ENCODE measurements at regions not wholly inside any gene's neighbourhood (a gene's known extent, or its start where the extent isn't known, plus 50 kb on each side); places are given as distances from the start of the nearest gene placed in this dataset.
A peak's percentile ranks its signal among the peaks of the same experiment; 100 is the strongest.
"Not testable (repeated sequence)": the region's sequence is repeated elsewhere in the genome, so short reads cannot be mapped to it uniquely, and the experiment has no call there.

DNA sequence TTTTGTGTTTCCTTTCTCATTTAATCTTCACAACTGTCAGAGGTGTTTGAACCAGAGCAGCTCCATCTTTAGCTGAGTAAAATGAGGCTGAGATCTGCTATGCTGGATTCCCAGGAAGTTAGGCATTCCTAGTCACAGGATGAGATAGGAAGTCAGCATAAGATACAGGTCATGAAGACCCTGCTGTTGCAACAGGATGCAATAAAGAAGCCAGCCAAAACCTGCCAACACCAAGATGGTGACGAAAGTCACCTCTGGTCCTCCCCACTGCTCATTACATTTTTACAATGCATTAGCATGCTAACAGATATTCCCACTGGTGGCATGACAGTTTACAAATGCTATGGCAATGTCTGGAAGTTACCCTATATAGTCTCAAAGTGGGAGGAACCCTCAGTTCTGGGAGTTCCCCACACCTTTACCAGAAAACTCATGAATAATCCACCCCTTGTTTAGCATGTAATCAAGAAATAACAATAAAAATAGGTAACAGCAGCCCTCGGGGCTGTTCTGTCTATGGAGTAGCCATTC, 262.2 kb upstream of the FERMT1 start:
- Mint-ChIP-seq H3K36me3 (no peaks in the 10 kb centered on the region), H3K27me3 (peaks cover 3% of the 10 kb centered on the region), H3K4me1 (no peaks in the 10 kb centered on the region), H3K27ac (peak overlapping the region; percentile 87), H3K4me3 (no peak overlapping the region), H3K9me3 (peaks cover 6% of the 10 kb centered on the region)

DNA sequence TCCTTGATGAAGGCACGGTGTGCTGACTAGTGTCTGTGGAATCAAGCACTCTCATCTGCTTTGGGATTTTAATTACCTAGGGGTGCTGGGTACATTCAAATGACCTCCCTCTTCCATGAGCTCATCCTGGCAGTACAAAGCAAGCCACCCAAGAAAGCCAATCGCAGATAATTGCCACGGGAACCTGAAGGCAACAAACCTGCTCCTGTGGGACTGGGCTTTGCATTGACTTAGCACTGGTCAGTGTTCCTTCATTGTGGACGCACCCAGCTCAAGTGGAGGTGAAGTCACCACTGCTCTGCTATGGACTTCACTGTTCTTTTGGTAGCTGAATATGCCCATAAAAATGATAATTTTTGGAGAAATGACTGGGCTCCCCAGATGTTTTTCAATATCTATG, 261.6 kb upstream of the FERMT1 start:
- H3K36me3 Mint-ChIP-seq, result no peaks in the 10 kb centered on the region
- H3K4me1 Mint-ChIP-seq, result no peaks in the 10 kb centered on the region
- peaks cover 3% of the 10 kb centered on the region for H3K27me3 Mint-ChIP-seq
- no peak overlapping the region for H3K27ac Mint-ChIP-seq
- peaks cover 6% of the 10 kb centered on the region for H3K9me3 Mint-ChIP-seq
- no peak overlapping the region for H3K4me3 Mint-ChIP-seq

DNA sequence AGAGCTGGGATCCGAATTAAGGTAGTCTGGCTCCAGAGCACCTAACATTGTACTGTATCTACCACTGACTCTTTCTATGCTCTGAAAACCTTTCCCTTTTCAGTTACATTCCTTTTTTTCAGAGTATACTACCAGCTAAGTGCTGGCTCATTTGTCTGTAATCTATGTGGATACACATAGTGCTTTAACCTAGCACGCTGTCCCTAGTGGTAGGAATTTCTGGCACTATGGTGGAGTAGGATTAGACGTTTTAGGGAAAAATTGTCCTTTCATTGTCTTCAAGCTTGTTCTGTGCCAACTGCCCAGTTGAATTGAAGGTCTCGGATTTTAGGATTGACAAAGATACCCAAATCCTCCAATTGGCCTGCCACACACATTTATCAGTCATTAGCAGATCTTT, 259.1 kb upstream of the FERMT1 start:
- no peak overlapping the region for H3K4me3 Mint-ChIP-seq
- H3K36me3 Mint-ChIP-seq, result no peaks in the 10 kb centered on the region
- peaks cover 6% of the 10 kb centered on the region for H3K9me3 Mint-ChIP-seq
- H3K27ac Mint-ChIP-seq, result no peak overlapping the region
- no peaks in the 10 kb centered on the region for H3K4me1 Mint-ChIP-seq
- peaks cover 3% of the 10 kb centered on the region for H3K27me3 Mint-ChIP-seq

DNA sequence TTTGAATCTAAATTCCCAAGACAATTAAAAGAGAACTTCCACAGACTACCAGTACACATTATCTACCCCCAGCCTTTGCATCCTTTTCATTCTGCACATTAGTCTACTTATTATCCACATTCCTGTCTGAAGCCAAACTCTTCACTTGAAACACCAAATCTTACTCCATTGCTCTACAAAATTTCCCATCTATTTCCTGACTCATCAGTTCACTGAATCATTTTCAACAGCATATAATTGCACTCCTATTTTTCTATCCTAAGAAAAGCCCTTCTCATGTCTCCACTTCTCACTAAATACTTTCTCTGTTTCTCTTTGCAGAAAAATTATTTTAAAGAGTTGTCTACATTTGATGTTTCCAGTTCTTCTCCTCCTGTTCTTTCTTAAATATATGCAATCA, 239.4 kb upstream of the FERMT1 start:
- Mint-ChIP-seq H3K4me1 (no peaks in the 10 kb centered on the region), H3K9me3 (peaks cover 15% of the 10 kb centered on the region), H3K36me3 (no peaks in the 10 kb centered on the region), H3K4me3 (no peak overlapping the region), H3K27ac (no peak overlapping the region), H3K27me3 (no peaks in the 10 kb centered on the region)

DNA sequence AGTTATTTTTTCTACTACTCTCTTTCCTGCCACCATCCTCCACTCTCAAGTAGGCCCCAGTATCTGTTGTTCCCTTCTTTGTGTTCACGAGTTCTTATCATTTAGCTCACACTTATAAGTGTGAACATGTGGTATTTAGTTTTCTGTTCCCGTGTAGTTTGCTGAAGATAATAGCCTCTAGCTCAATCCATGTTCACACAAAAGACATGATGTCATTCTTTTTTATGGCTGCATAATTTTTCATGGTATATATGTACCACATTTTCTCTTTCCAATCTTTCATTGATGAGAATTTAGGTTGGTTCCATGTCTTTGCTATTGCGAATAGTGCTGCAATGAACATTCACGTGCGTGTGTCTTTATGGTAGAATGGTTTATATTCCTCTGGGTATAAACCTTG, 237.9 kb upstream of the FERMT1 start:
- Mint-ChIP-seq H3K4me3 (no peak overlapping the region), H3K27ac (no peak overlapping the region), H3K4me1 (no peaks in the 10 kb centered on the region), H3K9me3 (peaks cover 2% of the 10 kb centered on the region), H3K27me3 (no peaks in the 10 kb centered on the region), H3K36me3 (no peaks in the 10 kb centered on the region)

DNA sequence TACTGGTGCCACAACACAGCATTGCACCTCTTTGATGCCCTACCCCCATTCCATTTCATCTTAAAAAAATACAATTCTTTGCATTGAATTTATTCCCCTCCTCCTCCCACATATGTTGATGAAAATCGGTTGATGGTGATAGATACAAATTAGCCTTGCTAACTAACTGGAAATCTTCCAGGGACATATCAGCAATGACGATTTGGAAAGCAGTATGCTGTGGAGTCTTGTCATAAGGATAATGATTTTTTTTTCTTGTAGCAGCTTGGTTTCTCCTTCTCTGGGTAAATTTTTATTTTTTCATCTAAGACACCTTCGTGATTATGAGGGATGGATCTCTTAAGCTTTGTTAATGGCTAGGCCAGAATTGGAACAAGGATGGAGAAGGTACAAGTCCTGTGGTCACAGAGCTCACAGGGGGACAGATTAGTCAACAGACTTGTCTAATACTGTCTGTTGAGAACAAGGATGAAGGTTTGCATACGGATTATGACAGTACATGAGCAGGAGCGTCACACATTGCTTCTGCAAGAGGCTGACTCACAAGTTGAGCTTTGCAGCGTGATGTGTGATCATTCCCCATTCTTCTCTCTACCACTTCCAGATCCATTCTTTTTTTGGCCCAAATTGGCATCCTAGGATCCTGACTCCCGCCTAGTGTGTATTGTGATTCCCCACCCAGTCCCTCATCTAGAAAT, 233.1 kb upstream of the FERMT1 start:
- H3K36me3 Mint-ChIP-seq, result no peaks in the 10 kb centered on the region
- H3K4me3 Mint-ChIP-seq, result no peak overlapping the region
- no peaks in the 10 kb centered on the region for H3K9me3 Mint-ChIP-seq
- no peaks in the 10 kb centered on the region for H3K27me3 Mint-ChIP-seq
- H3K27ac Mint-ChIP-seq, result no peak overlapping the region
- no peaks in the 10 kb centered on the region for H3K4me1 Mint-ChIP-seq

DNA sequence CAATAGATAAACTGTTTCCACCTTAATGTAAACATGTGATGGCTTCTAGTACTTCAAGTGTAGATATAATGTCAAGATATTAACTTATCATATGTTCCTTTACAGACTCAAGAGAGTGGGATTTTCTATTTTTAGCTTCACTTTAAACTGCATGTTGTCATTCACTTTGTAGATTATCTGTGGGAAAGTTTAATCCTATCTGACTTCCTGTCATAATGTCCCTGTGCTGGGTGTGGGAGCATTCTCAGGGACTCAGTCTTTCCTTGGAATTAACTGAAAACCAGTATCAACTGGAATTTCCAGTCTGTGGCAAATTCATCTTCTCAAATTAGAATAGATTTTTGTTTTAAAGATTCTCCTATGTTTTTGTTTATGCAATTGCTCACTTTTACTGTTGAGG, 226.1 kb upstream of the FERMT1 start:
- no peak overlapping the region for H3K4me3 Mint-ChIP-seq
- H3K9me3 Mint-ChIP-seq, result no peaks in the 10 kb centered on the region
- no peaks in the 10 kb centered on the region for H3K4me1 Mint-ChIP-seq
- H3K27me3 Mint-ChIP-seq, result peaks cover 1% of the 10 kb centered on the region
- H3K27ac Mint-ChIP-seq, result no peak overlapping the region
- H3K36me3 Mint-ChIP-seq, result no peaks in the 10 kb centered on the region

DNA sequence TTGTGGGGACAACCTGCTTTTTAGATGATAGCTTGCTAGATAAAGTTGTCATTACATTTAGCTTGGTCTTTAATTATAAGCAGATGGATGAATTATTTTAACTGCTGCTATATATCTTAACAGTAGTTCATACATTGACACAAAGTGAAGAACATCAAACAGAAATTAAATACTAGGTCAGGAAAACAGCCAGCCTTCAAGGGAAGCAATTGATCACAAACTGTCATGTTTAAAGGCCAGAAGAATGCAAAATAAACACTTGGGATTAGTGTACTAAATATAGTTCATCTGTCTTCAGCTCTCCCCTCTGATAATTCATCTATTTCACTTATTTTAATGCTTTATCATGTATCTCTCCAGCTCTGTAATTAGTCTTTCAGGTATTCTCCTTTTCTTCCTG, 225.1 kb upstream of the FERMT1 start:
- H3K4me3 Mint-ChIP-seq, result no peak overlapping the region
- H3K36me3 Mint-ChIP-seq, result no peaks in the 10 kb centered on the region
- no peaks in the 10 kb centered on the region for H3K4me1 Mint-ChIP-seq
- H3K9me3 Mint-ChIP-seq, result no peaks in the 10 kb centered on the region
- H3K27ac Mint-ChIP-seq, result no peak overlapping the region
- H3K27me3 Mint-ChIP-seq, result peaks cover 1% of the 10 kb centered on the region

DNA sequence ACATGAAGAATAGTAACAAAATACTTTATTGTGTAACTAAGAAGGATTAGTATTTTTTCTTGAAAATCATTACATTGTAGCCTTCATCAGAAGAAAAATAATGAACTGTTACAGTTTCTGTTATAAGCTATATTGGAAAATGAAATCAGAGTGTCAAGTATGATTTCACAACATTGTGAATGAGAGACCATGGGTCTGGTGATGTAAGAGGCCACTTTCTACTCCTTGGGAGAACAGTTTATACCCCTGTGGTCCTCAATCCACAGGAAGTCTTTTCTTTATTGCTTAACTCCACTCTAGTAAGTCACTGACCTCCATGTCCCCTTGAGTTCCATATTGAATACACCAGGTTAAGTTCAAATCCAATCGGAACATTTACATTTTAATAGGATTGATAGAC, 218.7 kb upstream of the FERMT1 start:
- no peaks in the 10 kb centered on the region for H3K36me3 Mint-ChIP-seq
- no peaks in the 10 kb centered on the region for H3K4me1 Mint-ChIP-seq
- H3K27ac Mint-ChIP-seq, result no peak overlapping the region
- no peak overlapping the region for H3K4me3 Mint-ChIP-seq
- no peaks in the 10 kb centered on the region for H3K9me3 Mint-ChIP-seq
- peaks cover 1% of the 10 kb centered on the region for H3K27me3 Mint-ChIP-seq

DNA sequence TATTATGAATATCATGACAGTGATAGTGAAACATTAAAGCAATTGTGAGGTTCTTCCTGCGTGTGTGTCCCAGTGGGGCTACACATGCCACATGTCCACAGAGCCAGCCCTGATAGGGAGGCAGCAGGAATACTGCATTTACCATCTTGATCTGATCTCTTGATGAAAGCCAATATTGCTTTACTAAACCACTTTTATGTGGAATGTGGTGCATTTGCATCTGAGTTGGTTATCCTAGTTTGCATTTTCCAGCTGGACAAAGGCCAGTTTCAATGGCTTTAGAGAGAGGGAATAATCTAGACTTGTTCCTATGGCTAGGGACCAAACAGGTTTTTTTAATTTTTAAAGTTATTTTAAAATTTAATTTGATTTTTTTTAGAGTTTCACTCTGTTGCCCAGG, 216.3 kb upstream of the FERMT1 start:
- Mint-ChIP-seq H3K4me3 (no peak overlapping the region), H3K27me3 (no peaks in the 10 kb centered on the region), H3K27ac (no peak overlapping the region), H3K9me3 (no peaks in the 10 kb centered on the region), H3K36me3 (no peaks in the 10 kb centered on the region), H3K4me1 (no peaks in the 10 kb centered on the region)

DNA sequence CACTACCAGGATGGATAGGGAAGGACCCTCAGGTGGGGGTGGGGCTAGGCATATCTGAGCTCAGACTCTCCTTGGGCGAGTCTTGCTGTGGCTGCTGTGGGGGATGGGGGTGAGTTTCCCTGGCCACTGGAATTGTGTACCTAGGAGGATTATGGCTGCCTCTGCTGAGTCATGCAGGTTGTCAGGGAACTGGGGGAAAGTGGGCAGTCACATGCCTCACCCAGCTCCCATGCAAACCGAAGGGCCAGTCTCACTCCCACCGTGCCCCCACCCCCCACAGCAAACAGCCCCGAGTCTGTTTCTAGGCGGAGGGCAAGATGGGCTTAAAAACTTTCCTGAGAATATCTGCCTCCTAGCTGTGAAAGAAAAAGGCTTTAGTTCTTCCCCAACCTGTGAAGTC, 210.3 kb upstream of the FERMT1 start:
- Mint-ChIP-seq H3K27ac (no peak overlapping the region), H3K36me3 (no peaks in the 10 kb centered on the region), H3K4me3 (no peak overlapping the region), H3K27me3 (peaks cover 1% of the 10 kb centered on the region), H3K9me3 (peaks cover 15% of the 10 kb centered on the region), H3K4me1 (no peaks in the 10 kb centered on the region)

DNA sequence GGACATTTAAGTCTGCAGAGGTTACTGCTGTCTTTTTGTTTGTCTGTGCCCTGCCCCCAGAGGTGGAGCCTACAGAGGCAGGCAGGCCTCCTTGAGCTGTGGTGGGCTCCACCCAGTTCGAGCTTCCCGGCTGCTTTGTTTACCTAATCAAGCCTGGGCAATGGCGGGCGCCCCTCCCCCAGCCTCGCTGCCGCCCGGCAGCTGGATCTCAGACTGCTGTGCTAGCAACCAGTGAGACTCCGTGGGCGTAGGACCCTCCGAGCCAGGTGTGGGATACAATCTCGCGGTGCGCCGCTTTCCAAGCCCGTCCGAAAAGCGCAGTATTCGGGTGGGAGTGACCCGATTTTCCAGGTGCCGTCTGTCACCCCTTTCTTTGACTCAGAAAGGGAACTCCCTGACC, 198.4 kb upstream of the FERMT1 start:
- H3K27ac Mint-ChIP-seq, H3K4me1 Mint-ChIP-seq, H3K27me3 Mint-ChIP-seq, H3K9me3 Mint-ChIP-seq, H3K4me3 Mint-ChIP-seq, H3K36me3 Mint-ChIP-seq: not testable (repeated sequence)

DNA sequence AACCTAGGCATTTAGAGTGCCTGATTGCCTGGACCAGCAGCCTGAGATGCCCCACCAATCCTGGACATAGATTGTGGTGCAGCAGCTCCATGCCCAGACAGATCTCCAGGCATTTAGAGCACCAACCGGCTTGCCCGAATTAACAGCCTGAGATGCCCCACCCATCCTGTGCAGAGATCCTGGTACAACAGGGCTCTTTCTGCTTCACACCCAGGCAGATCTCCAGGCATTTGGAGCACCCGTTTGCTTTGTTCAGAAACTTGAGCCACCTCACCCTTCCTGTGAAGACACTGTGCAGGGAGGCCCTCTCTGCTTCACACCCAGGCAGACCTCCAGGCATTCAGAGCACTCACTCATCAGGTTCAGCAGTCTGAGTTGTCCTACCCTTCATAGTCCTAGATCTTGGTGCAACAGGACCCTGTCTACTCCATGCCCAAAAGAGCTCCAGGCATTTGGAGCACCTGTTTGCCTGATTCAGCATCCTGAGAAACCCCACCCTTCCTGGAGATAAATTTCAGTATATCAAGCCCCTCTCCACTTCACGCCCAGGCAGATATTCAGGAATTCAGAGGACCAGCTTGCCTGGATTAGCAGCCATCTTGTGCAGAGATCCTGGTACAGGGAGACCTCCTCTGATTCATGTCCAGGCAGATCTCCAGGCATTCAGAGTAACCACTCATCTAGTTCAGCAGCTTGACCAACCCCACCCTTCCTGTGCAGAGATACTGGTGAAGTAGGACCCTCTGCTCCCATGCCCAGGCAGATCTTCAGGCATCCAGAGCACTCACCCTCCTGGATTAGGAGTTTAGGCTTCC, 189.2 kb upstream of the FERMT1 start:
- H3K27ac Mint-ChIP-seq, result no peak overlapping the region

DNA sequence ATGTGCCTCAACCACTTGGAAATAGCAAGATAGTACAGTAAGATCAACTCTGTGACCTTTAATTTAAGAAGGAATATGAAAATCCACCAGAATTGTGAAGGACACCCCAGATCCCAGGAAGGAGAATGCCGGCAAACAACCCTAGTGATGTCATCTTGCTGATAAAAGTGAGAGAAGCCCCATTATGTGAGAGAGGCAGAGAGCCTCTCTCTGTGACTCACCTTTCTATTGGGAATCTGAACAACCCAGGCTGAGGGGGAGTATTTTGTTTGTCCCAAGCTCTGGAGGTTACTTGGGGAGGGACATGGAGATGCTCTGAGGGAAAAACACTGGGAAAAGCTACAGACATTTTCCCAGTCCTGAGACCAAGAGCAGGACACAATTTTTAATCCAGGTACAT, 188.3 kb upstream of the FERMT1 start:
- Mint-ChIP-seq H3K4me1 (no peaks in the 10 kb centered on the region), H3K9me3 (peaks cover 24% of the 10 kb centered on the region), H3K27me3 (peaks cover 2% of the 10 kb centered on the region), H3K4me3 (no peak overlapping the region), H3K36me3 (peaks cover 2% of the 10 kb centered on the region), H3K27ac (no peak overlapping the region)

More for the DNA sequence above, 189.2 kb upstream of the FERMT1 start:
- peaks cover 2% of the 10 kb centered on the region for H3K36me3 Mint-ChIP-seq
- peaks cover 20% of the 10 kb centered on the region for H3K9me3 Mint-ChIP-seq
- no peaks in the 10 kb centered on the region for H3K4me1 Mint-ChIP-seq
- H3K4me3 Mint-ChIP-seq, result no peak overlapping the region
- peaks cover 2% of the 10 kb centered on the region for H3K27me3 Mint-ChIP-seq

DNA sequence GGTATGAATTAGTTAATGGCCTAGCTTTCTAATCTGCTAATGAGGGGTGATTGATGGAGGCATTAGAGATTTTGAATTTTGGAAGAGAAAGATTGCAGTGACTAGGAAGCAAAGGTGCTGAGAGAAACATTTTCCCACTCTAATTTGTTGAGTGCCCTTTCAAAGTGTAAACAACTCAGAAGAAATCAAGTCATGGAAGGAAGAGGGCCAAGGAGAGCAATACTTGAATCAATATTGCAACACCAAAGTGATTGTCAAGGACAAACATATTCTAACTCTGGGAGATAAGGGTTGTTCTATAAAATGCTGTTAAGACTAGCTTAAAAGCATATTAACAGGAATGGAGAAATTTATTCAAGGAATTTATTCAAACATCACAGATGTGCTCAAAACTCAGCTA, 182.7 kb upstream of the FERMT1 start:
- no peaks in the 10 kb centered on the region for H3K36me3 Mint-ChIP-seq
- peaks cover 2% of the 10 kb centered on the region for H3K27me3 Mint-ChIP-seq
- H3K4me3 Mint-ChIP-seq, result no peak overlapping the region
- H3K4me1 Mint-ChIP-seq, result no peaks in the 10 kb centered on the region
- peaks cover 12% of the 10 kb centered on the region for H3K9me3 Mint-ChIP-seq
- no peak overlapping the region for H3K27ac Mint-ChIP-seq

DNA sequence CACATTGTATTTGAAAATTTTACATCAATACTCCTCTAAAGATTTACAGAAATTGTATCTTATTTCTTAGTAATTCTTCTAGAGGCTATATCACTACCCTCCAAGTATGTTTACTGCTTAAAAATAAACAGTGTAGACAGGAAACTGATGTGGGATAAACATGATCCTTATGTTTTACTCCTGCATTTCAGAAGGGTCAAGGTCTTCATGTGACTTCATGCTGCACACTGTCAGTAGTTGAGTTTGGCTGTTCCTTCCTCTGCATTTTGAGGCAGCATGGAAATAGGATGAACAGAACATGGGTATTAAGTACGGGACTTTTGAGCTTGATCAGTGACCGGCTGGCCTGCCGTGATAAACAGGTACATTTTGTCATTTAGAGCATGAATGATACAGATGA, 179.2 kb upstream of the FERMT1 start:
- Mint-ChIP-seq H3K27me3 (peaks cover 1% of the 10 kb centered on the region), H3K4me1 (no peaks in the 10 kb centered on the region), H3K9me3 (peaks cover 12% of the 10 kb centered on the region), H3K4me3 (no peak overlapping the region), H3K27ac (no peak overlapping the region), H3K36me3 (no peaks in the 10 kb centered on the region)

All from activated naive CD4-positive, alpha-beta T cell treated with anti-CD3 and anti-CD28 coated beads, Interleukin-2, amount 50 U/mL, for 24 hours (primary cell).